Mesenchymal stem cell (in vitro differentiated cells and primary cell): ENCODE measurements at regions not wholly inside any gene's neighbourhood (a gene's known extent, or its start where the extent isn't known, plus 50 kb on each side); places are given as distances from the start of the nearest gene placed in this dataset.

Source experiments
- DNase-seq: peaks from one replicate; pipeline ENCODE4 v3.0.0-alpha.2; 2013
- H2AFZ ChIP-seq: one replicate; pipeline ENCODE4 v1.6.1; 2013; ENCODE audit warnings: low read depth, mild to moderate bottlenecking, control low read depth, inconsistent platforms, low read length, moderate library complexity
- H2AK5ac ChIP-seq: 2 replicates; pipeline ENCODE4 v1.6.1; 2013; ENCODE audit warnings: low read length, moderate library complexity, mild to moderate bottlenecking, inconsistent platforms; ENCODE audit not compliant: severe bottlenecking
- H2BK120ac ChIP-seq: one replicate; pipeline ENCODE4 v1.6.1; 2013; ENCODE audit warnings: low read depth, mild to moderate bottlenecking, inconsistent platforms, low read length, moderate library complexity
- H2BK12ac ChIP-seq, 2 experiments: one replicate each; pipeline ENCODE4 v1.6.1; 2013; ENCODE audit warnings: inconsistent platforms in 2 of 2, low read length in 2 of 2, mild to moderate bottlenecking in 2 of 2, moderate library complexity in 2 of 2, control low read depth in 1 of 2
- H2BK15ac ChIP-seq: one replicate; pipeline ENCODE4 v1.6.1; 2013; ENCODE audit warnings: mild to moderate bottlenecking, low read depth, inconsistent platforms; ENCODE audit not compliant: poor library complexity, severe bottlenecking
- H2BK5ac ChIP-seq: 2 replicates; pipeline ENCODE4 v1.6.1; 2013; ENCODE audit warnings: low read depth, mild to moderate bottlenecking, low read length, control low read depth, inconsistent platforms; ENCODE audit not compliant: poor library complexity, severe bottlenecking
- H3K14ac ChIP-seq, 2 experiments: one replicate each; pipeline ENCODE4 v1.6.1; 2013; ENCODE audit warnings: inconsistent platforms in 2 of 2, low read length in 2 of 2, control low read depth in 1 of 2, mild to moderate bottlenecking in 1 of 2, moderate library complexity in 1 of 2
- H3K18ac ChIP-seq, 2 experiments: one replicate each; pipeline ENCODE4 v1.6.1; 2013; ENCODE audit warnings: inconsistent platforms in 2 of 2, low read length in 2 of 2, control low read depth in 1 of 2, low read depth in 1 of 2, mild to moderate bottlenecking in 1 of 2
- H3K23ac ChIP-seq, 2 experiments: one replicate each; pipeline ENCODE4 v1.6.1; 2013; ENCODE audit warnings: inconsistent platforms in 2 of 2, low read length in 2 of 2, mild to moderate bottlenecking in 2 of 2, moderate library complexity in 2 of 2, control low read depth in 1 of 2
- H3K27ac ChIP-seq: 2 replicates; pipeline ENCODE4 v1.5.1; 2013; ENCODE audit warnings: mild to moderate bottlenecking, moderate library complexity, low read length, control low read depth, inconsistent platforms; ENCODE audit not compliant: poor library complexity, severe bottlenecking
- H3K27me3 ChIP-seq, 2 experiments: 2 replicates each; pipeline versions ENCODE4 v1.6.1 to v1.7.0; 2013; ENCODE audit warnings: low read length in 2 of 2, mild to moderate bottlenecking in 2 of 2, moderate library complexity in 2 of 2, control low read depth in 1 of 2, inconsistent platforms in 1 of 2; ENCODE audit not compliant: control insufficient read depth in 1 of 2, insufficient read depth in 1 of 2
- H3K36me3 ChIP-seq, 2 experiments: 2 replicates each; pipeline versions ENCODE4 v1.6.1 to v1.7.0; 2013; ENCODE audit warnings: low read length in 2 of 2, control low read depth in 1 of 2, inconsistent platforms in 1 of 2, low read depth in 1 of 2, mild to moderate bottlenecking in 1 of 2; ENCODE audit not compliant: insufficient read depth in 2 of 2, control insufficient read depth in 1 of 2
- H3K4ac ChIP-seq, 2 experiments: one replicate each; pipeline ENCODE4 v1.6.1; 2013; ENCODE audit warnings: inconsistent platforms in 2 of 2, low read length in 2 of 2, mild to moderate bottlenecking in 2 of 2, moderate library complexity in 2 of 2, control low read depth in 1 of 2, low read depth in 1 of 2
- H3K4me1 ChIP-seq: 2 replicates; pipeline ENCODE4 v1.6.1; 2013; ENCODE audit warnings: low read depth, low read length, control low read depth; ENCODE audit not compliant: control insufficient read depth, insufficient read depth
- H3K4me2 ChIP-seq: 2 replicates; pipeline ENCODE4 v1.6.1; 2013; ENCODE audit warnings: low read length, mild to moderate bottlenecking, inconsistent platforms; ENCODE audit not compliant: poor library complexity, severe bottlenecking
- H3K4me3 ChIP-seq, 2 experiments: 2 replicates each; pipeline versions ENCODE4 v1.5.1 to v1.7.0; 2013; ENCODE audit warnings: low read length in 2 of 2, mild to moderate bottlenecking in 2 of 2, control low read depth in 1 of 2, low read depth in 1 of 2; ENCODE audit not compliant: insufficient read depth in 1 of 2
- H3K79me1 ChIP-seq: replicated peaks from 2 replicates; pipeline ENCODE4 v1.6.1; 2013; ENCODE audit warnings: mild to moderate bottlenecking, control low read depth, low read length, inconsistent platforms; ENCODE audit not compliant: poor library complexity, severe bottlenecking
- H3K9ac ChIP-seq: 2 replicates; pipeline ENCODE4 v1.7.0; 2013; ENCODE audit warnings: mild to moderate bottlenecking, low read length, moderate library complexity
- H3K9me3 ChIP-seq: 2 replicates; pipeline ENCODE4 v1.7.0; 2013; ENCODE audit warnings: mild to moderate bottlenecking, low read length; ENCODE audit not compliant: control insufficient read depth
- H4K8ac ChIP-seq: one replicate; pipeline ENCODE4 v1.6.1; 2013; ENCODE audit warnings: inconsistent platforms, mild to moderate bottlenecking, low read length, moderate library complexity
- H4K91ac ChIP-seq: one replicate; pipeline ENCODE4 v1.6.1; 2013; ENCODE audit warnings: mild to moderate bottlenecking, low read length, inconsistent platforms
- WGBS: methylation state at CpG from one replicate; pipeline ENCODE4 v1.1.7; 2013; ENCODE audit warnings: mixed read lengths; 5-methylcytosine and 5-hydroxymethylcytosine counted together

DNA sequence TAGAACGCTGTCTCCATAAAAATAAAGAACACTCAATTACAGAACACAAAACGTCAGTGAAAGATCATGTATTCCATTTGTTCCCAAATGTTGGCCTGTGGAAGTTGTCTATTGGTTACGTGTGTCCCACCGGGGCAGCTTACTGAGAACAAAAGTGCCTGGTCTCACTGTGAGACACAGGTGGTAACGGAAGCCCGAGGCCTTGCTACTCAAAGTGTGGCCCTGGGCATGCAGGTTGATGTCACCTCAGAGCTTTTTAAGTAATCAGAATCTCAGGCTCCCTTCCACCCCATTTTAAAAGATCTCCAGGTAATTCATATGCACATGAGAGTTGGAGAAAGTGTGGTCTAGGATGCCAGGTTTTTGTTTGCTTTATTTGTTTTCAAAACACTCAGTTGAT lies 422.5 kb upstream of the OPRM1 start:
- Histone ChIP-seq H3K4me2 (no peak overlapping the region), H3K14ac (no peak overlapping the region), H2AK5ac (no peak overlapping the region), H2AFZ (no peak overlapping the region), H3K79me1 (no peaks in the 10 kb centered on the region), H4K8ac (no peak overlapping the region), H4K91ac (no peak overlapping the region), H3K4me3 (no peak overlapping the region), H3K4ac (no peak overlapping the region), H3K4me1 (no peaks in the 10 kb centered on the region), H3K36me3 (no peaks in the 10 kb centered on the region), H2BK5ac (no peak overlapping the region), H2BK15ac (no peak overlapping the region), H3K27ac (no peak overlapping the region), H3K23ac (no peak overlapping the region), H3K9ac (no peak overlapping the region), H3K9me3 (no peaks in the 10 kb centered on the region), H3K27me3 (no peaks in the 10 kb centered on the region), H2BK12ac (no peak overlapping the region), H2BK120ac (no peak overlapping the region), H3K18ac (no peak overlapping the region)
- no peak for DNase-seq
- 80% methylated on average over 5 of the region's 6 CpGs for WGBS

GRCh38 chr6:153613719-153614455 lies 425.2 kb upstream of the OPRM1 start:
- Histone ChIP-seq H3K27me3 (no peaks in the 10 kb centered on the region), H3K23ac (no peak overlapping the region), H3K36me3 (no peaks in the 10 kb centered on the region), H3K79me1 (no peaks in the 10 kb centered on the region), H3K4me1 (no peaks in the 10 kb centered on the region), H2BK5ac (no peak overlapping the region), H3K18ac (no peak overlapping the region), H4K8ac (no peak overlapping the region), H3K9ac (no peak overlapping the region), H2AFZ (no peak overlapping the region), H3K9me3 (no peaks in the 10 kb centered on the region), H2BK15ac (no peak overlapping the region), H3K14ac (no peak overlapping the region), H3K4ac (no peak overlapping the region), H2AK5ac (no peak overlapping the region), H4K91ac (no peak overlapping the region), H3K4me3 (no peak overlapping the region), H2BK120ac (no peak overlapping the region), H3K27ac (no peak overlapping the region), H2BK12ac (no peak overlapping the region), H3K4me2 (no peak overlapping the region)
- DNase-seq = no peak

DNA sequence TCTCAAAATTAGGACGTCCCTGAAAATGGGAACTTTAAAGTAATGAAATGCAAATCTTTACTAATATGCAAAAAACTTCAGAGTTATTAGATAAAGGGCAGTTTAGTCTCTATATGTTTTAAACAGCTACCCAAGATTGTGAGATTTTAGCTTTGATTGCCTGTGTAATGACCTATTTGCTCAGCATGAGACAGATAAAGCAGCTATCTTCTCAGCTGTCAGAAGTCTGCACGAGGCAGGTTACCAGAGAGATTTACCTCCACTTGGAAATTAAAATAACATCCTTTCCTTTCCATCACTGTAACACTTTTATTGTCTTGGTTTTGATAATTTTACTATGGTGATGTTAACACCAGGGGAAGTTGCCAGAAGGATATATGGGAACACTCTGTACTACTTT lies 436.6 kb upstream of the OPRM1 start:
- Histone ChIP-seq H4K8ac (no peak overlapping the region), H3K36me3 (no peaks in the 10 kb centered on the region), H2AFZ (no peak overlapping the region), H3K4me3 (no peak overlapping the region), H3K4me2 (no peak overlapping the region), H3K4ac (no peak overlapping the region), H3K9ac (no peak overlapping the region), H3K9me3 (no peaks in the 10 kb centered on the region), H3K27ac (no peak overlapping the region), H3K14ac (no peak overlapping the region), H2AK5ac (no peak overlapping the region), H2BK15ac (no peak overlapping the region), H3K23ac (no peak overlapping the region), H4K91ac (no peak overlapping the region), H3K18ac (no peak overlapping the region), H3K79me1 (no peaks in the 10 kb centered on the region), H2BK120ac (no peak overlapping the region), H2BK12ac (no peak overlapping the region), H2BK5ac (no peak overlapping the region), H3K4me1 (no peaks in the 10 kb centered on the region), H3K27me3 (no peaks in the 10 kb centered on the region)
- no CpG with 5 or more reads among the region's 2 CpGs for WGBS
- DNase-seq = no peak

- Histone ChIP-seq H3K9me3 (no peaks in the 10 kb centered on the region), H4K8ac (no peak overlapping the region), H3K4me3 (no peak overlapping the region), H2AK5ac (no peak overlapping the region), H3K23ac (no peak overlapping the region), H2BK15ac (no peak overlapping the region), H4K91ac (no peak overlapping the region), H3K18ac (no peak overlapping the region), H2BK12ac (no peak overlapping the region), H3K14ac (no peak overlapping the region), H3K4me2 (no peak overlapping the region), H3K4me1 (no peaks in the 10 kb centered on the region), H3K36me3 (no peaks in the 10 kb centered on the region), H3K79me1 (no peaks in the 10 kb centered on the region), H3K27ac (no peak overlapping the region), H2BK5ac (no peak overlapping the region), H2AFZ (no peak overlapping the region), H3K27me3 (no peaks in the 10 kb centered on the region), H3K9ac (no peak overlapping the region), H2BK120ac (no peak overlapping the region), H3K4ac (no peak overlapping the region)
- no CpG with 5 or more reads among the region's 1 CpG for whole genome bisulfite sequencing
- no peak for DNase-seq
These were observed 439.1 kb upstream of the OPRM1 start for GRCh38 chr6:153599901-153600300.
